SKM-1 (cell line): ENCODE measurements at regions not wholly inside any gene's neighbourhood (a gene's known extent, or its start where the extent isn't known, plus 50 kb on each side); places are given as distances from the start of the nearest gene placed in this dataset.

Source experiments
- DNase-seq: peaks from one replicate; lab custom pipeline; 2025; ENCODE audit not compliant: unreplicated experiment; lab: John Stamatoyannopoulos, UW

DNA sequence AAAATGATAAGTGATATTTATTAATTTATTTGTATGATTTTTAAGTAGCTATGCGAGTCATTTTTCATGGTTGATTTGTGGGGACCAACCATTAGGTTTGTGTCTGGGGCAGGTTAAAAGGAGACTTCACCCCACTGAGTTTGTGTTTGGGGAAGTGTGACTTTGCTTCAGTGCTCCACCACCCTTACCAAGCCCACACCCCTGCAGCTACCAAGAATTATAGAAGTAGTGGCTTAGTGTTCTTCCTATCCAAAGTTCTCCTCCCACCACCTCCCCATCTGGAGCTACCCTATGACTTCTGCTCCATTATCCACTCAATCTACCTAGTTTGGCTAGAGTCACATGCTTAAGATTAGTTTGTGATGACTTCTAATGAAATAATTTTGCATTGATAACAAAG, 182.1 kb upstream of the ZEB2 start:
- peak; percentile 66 for DNase-seq

- DNase-seq: no peak
Observed at GRCh38 chr2:144701259-144701658, 181.3 kb upstream of the ZEB2 start.

GRCh38 chr2:144698156-144698555, 178.2 kb upstream of the ZEB2 start:
- no peak for DNase-seq

- DNase-seq: no peak
Observed at GRCh38 chr2:144695657-144696056, 175.7 kb upstream of the ZEB2 start.

DNA sequence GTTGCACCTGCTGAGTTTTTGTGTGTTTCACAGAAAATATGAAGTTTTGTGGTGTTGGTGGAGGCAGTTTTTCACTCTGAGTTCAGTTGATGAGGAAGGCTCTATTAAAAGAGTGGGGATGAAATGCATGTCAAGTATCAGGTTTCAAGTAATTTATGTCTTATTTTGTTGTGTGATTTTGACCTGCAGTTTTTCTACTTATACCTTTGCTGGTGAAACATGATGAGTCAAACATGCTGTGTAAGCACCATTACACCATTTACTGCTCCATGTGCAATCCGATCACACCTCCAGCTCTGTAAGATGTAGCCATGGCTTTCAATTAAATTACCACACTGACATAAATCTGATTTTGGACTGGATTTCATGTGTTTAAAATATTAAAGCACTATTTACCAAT, 174.5 kb upstream of the ZEB2 start:
- DNase-seq: no peak

DNA sequence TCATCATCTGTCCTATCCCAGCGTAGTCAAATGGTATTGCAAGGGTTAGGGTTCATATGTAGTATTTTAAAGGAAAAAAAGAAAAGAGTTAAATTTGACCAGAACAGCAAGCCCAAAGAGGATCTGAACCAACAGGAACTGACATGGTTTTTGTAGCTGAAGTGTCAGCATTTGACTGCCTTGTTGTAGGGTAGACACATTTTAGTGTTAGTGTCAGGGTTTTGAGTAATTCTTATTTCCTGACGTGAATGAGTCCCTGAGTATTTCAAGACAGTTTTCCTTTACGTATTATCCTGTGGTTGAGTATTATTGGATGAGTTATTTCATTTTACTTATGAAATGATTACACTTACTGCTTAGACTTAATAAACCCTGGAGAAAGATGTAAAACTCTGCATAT, 173.3 kb upstream of the ZEB2 start:
- no peak for DNase-seq

DNA sequence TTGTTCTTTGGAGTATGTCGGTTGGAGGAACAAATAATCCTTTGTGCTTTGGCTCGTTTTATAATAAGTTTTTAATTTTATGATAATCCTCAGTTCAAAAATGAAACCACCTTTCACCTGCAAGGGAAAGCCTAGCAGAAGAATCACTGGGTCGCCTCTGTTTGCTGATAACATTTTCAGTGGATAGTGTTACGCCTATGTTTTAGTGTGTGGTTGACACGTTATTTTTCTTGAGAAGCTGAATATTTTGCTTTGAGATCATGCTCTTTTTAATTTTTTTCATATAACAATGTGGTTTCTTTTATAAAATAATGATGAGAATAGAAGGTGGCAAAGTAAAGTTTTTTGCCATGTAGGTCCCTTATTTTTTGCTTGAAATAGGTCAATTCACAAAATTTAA, 172.7 kb upstream of the ZEB2 start:
- no peak for DNase-seq

DNA sequence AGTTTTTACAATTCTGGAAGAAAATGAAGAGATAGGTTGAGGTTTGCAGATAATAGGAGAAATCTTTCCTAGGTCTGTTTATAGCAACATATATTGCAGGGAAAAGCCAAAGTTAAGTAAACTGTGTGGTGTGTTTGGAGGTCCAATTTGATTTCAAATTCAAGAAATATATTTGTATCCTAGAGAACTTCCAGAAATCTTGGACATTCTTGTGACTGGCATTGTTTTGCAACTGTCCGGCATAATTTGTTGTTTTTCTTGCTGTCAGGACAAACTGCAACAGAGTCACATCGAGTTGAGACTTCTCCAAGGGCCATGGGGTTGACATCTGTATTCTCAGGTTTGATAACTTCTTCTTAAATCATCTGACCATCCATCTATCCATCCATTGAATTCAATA, 170.9 kb upstream of the ZEB2 start:
- DNase-seq: no peak

GRCh38 chr2:144686518-144687215, 166.7 kb upstream of the ZEB2 start:
- DNase-seq: peak; percentile 88

- DNase-seq: no peak
Observed at GRCh38 chr2:144683966-144684365, 164.0 kb upstream of the ZEB2 start.

GRCh38 chr2:144683107-144683753, 163.3 kb upstream of the ZEB2 start:
- DNase-seq: no peak

DNA sequence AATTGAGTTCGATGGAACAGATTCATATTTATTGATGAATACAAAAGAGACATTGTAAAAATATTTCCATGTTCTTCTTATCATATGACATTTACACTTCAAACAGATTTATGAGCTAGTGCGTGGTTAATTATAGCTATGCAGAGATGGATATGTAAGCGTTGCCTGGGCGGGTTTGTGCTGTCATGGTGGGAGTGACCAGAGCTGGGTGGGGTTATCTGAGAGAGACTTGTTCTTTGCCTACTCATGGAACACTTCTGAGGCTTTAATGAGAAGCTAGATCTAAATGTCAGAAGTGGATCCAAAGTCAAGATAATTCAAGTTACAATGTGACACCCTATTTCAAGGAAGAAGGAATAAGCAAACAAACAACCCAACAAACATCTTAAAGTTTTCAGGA, 162.3 kb upstream of the ZEB2 start:
- no peak for DNase-seq

DNA sequence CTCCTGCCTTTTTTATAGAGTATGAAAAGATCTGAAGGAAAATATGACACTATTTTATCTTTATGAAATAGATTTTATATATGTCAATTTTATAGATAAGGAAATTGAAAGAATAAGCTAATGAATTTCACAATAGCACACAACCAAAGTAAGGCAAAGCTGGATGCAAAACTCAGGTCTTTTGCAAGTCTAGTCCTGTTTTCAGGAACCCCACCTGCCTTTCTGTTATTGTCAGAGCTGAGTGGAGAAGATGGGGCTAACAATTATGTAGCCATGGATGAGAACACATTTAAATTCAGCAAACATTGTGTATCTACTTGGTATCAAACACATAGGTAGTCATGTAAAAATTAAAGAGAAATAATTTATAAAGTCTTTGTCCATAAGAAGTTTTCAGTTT, 161.5 kb upstream of the ZEB2 start:
- DNase-seq: no peak

DNA sequence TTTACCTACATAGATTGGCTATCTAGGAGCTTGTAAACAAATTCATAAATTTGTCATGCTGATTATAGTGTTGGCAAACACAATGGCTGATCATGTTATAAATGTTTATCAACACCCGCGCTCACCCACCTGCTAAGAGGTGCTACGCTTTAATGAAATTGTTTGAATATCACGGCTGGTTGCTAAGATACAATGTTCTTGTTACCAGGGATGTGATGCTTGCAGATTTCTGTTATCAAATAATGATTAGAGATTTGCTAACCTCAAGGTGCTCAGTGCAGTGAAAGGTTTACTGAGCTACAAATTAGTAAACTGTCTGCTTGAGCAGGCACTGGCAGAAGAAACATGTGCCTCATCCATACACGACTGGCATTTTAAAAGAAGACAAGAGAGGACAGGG, 160.0 kb upstream of the ZEB2 start:
- DNase-seq: no peak

GRCh38 chr2:144678736-144679135, 158.8 kb upstream of the ZEB2 start:
- no peak for DNase-seq

DNA sequence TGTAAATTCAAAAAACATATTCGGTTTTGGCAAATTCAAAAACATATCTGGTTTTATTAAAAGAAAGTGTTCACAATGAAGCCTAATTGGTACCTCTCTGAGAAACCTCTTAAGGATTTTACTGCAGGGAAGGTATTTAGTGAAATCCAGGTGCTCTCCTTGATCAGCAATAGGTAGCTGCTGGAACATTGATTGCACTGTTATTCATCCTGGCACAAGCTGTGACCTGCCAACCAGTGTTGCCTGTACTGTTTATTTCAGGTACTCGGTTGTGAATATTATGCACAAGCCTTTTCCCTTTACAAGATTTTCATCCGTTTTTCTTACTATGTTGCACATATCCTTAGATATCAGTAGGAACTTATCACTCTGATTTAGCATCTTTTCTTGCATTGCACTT, 155.8 kb upstream of the ZEB2 start:
- DNase-seq: no peak

GRCh38 chr2:144675331-144675730, 155.4 kb upstream of the ZEB2 start:
- DNase-seq: no peak

DNA sequence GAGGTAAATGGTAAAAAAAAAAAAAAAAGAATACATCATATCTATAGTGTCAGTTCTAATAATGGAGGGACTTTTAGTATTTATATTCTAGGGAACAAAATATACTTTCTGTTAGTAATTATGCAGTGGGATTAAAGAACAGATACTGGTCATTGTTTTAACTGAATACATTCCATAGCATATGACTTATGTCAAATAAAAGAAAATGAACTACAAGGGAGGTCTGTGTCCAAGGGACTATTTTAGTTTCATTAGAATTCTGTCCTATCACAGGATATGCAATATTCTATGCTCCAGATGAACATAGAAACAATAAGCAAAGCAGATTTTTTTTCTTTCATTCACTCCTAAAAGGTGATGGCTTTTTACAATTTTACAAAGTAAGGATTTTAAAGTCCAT, 154.2 kb upstream of the ZEB2 start:
- DNase-seq: no peak

DNA sequence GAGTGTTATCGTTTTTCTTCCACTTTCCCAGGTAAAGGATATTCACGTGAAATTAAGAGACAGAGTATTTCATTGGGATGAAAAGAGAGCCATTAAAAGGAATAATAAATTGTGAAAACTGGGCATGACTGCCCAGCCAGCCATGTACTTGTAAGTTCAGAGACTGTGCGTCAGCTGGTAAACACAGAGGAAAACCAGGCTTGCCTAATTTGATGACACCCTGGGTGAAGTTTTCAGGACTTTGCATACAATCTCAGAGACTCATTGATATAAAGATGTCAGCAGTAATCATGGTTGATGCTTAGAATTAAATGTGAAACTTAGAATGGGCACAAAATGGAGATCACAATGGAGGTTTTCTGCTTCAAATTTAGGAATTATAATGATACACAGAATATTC, 153.5 kb upstream of the ZEB2 start:
- no peak for DNase-seq

DNA sequence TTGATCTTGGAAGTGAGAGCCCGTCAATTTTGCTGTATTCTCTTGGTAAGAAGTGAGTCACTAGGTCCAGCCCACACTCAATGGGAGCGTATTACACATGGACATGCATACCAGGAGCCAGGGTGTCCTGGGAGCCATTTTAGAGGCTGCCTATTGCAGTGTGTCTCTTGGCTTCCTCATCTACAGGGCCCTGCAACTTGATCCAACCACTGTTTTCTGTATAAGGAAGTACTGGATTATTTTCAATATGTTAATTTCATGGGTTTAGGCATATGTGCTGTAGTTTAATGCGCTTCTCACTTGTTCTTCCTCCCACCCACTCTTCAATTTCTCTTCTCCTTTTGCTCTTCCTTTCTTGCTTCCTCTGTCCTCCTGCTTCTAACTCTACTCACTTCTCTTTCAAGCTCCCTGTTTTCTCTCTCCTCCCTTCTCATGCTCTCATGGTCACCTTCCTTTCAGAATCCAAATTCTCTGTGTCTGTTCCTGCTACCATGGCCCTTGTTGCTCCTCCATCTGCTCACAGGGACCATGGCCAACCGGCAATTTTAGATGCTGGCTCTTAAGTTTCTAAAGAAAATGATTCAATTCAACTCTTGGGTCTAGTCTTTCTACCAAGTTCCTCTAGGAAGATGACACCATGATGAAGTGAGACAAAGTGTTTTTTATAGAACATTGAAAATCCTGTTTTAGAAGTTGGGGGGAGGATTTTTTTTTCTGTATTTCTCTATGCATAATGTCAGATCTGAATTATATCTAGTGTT, 152.0 kb upstream of the ZEB2 start:
- peak; percentile 25 for DNase-seq

GRCh38 chr2:144670738-144671137, 150.8 kb upstream of the ZEB2 start:
- no peak for DNase-seq

DNA sequence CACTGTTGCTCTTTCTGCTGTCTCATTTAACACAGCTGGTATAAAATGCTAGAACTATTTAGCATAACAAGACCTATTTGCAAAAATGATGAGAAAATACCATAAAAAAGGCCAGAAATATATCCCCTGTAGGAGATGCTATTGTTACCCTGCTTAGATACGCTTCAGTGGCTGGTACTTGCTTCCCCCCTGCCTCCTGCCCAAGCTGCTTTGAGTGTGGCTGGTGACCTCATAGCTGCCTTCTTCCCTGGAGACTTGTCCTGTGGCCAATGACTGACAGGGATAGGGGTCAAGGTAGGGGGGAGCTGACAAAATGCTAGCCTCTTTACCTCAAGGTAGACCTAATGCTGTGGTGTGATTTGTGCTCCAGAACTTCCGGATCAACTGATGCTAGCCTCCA, 150.2 kb upstream of the ZEB2 start:
- DNase-seq: no peak
